NCI-H2227 (cell line): ENCODE measurements at regions not wholly inside any gene's neighbourhood (a gene's known extent, or its start where the extent isn't known, plus 50 kb on each side); places are given as distances from the start of the nearest gene placed in this dataset.
"Not testable (repeated sequence)": the region's sequence is repeated elsewhere in the genome, so short reads cannot be mapped to it uniquely, and the experiment has no call there.

Source experiments
- DNase-seq: peaks from one replicate; lab custom pipeline; 2025; ENCODE audit not compliant: unreplicated experiment; lab: John Stamatoyannopoulos, UW

GRCh38 chr3:159038405-159038804, 236.6 kb downstream of the MFSD1 start:
- DNase-seq, result no peak

- DNase-seq, result no peak
Measured at GRCh38 chr3:159039286-159039685, 237.4 kb downstream of the MFSD1 start.

GRCh38 chr3:159045279-159045885, 243.5 kb downstream of the MFSD1 start:
- no peak for DNase-seq

- no peak for DNase-seq
Measured at GRCh38 chr3:159047361-159047760, 245.5 kb downstream of the MFSD1 start.

GRCh38 chr3:159052494-159052893, 250.6 kb downstream of the MFSD1 start:
- DNase-seq, result not testable (repeated sequence)

GRCh38 chr3:159057621-159058020, 255.8 kb downstream of the MFSD1 start:
- DNase-seq, result no peak

- DNase-seq, result no peak
Measured at GRCh38 chr3:159058859-159059258, 257.0 kb downstream of the MFSD1 start.

GRCh38 chr3:159059395-159059794, 257.5 kb downstream of the MFSD1 start:
- no peak for DNase-seq

GRCh38 chr3:159062734-159063410, 261.0 kb downstream of the MFSD1 start:
- DNase-seq, result no peak

GRCh38 chr3:159069091-159069490, 267.2 kb downstream of the MFSD1 start, which contains the start of gene IQCJ:
TSS of gene IQCJ (plus strand) at chr3:159069319.
- DNase-seq, result peak; percentile 2

- no peak for DNase-seq
Measured at GRCh38 chr3:159069866-159070425, 268.1 kb downstream of the MFSD1 start.

GRCh38 chr3:159074756-159075701, 273.2 kb downstream of the MFSD1 start:
- DNase-seq, result no peak

GRCh38 chr3:159077860-159078259, 276.0 kb downstream of the MFSD1 start:
- no peak for DNase-seq

- DNase-seq, result peak; percentile 6
Measured at GRCh38 chr3:159080256-159080655, 278.4 kb downstream of the MFSD1 start.

GRCh38 chr3:159080821-159081220, 279.0 kb downstream of the MFSD1 start:
- DNase-seq, result no peak

- DNase-seq, result no peak
Measured at GRCh38 chr3:159082519-159082918, 280.7 kb downstream of the MFSD1 start.

- no peak for DNase-seq
Measured at GRCh38 chr3:159091936-159092335, 290.1 kb downstream of the MFSD1 start.

- no peak for DNase-seq
Measured at GRCh38 chr3:159102001-159102400, 300.1 kb downstream of the MFSD1 start.

- no peak for DNase-seq
Measured at GRCh38 chr3:159112724-159113123, 310.9 kb downstream of the MFSD1 start.

GRCh38 chr3:159113221-159113875, 311.5 kb downstream of the MFSD1 start:
- no peak for DNase-seq

- DNase-seq, result no peak
Measured at GRCh38 chr3:159114582-159114981, 312.7 kb downstream of the MFSD1 start.
